GM12873 (cell line): ENCODE measurements at regions not wholly inside any gene's neighbourhood (a gene's known extent, or its start where the extent isn't known, plus 50 kb on each side); places are given as distances from the start of the nearest gene placed in this dataset.

Experiments
- CTCF ChIP-seq: IDR thresholded peaks from 2 replicates; pipeline ENCODE4 v1.5.1; 2012; ENCODE audit warnings: low read depth, mild to moderate bottlenecking, moderate library complexity, low read length, control low read depth; ENCODE audit not compliant: insufficient read depth; ENCODE audit errors: missing control alignments

DNA sequence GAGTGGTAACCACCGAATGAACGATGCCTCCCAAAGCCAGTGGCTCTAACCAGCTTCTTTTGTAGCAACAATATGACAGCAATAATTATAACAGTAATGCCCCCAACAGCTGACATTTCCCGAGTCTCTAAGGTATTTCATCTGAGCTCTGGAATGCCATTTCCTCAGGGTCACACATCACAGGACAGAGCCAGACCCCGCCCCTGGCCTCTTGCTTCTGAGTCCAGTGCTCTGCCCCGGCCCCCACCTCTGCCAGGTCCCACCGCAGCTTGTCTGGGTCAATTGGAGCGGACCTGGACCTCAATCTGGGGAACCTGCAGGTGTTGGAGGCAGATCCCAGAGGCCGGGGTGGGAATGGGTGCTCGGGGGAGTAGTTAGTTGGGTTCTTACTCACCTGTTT, 63.8 kb downstream of the IGLL1 start:
- no peak for TF ChIP-seq CTCF

DNA sequence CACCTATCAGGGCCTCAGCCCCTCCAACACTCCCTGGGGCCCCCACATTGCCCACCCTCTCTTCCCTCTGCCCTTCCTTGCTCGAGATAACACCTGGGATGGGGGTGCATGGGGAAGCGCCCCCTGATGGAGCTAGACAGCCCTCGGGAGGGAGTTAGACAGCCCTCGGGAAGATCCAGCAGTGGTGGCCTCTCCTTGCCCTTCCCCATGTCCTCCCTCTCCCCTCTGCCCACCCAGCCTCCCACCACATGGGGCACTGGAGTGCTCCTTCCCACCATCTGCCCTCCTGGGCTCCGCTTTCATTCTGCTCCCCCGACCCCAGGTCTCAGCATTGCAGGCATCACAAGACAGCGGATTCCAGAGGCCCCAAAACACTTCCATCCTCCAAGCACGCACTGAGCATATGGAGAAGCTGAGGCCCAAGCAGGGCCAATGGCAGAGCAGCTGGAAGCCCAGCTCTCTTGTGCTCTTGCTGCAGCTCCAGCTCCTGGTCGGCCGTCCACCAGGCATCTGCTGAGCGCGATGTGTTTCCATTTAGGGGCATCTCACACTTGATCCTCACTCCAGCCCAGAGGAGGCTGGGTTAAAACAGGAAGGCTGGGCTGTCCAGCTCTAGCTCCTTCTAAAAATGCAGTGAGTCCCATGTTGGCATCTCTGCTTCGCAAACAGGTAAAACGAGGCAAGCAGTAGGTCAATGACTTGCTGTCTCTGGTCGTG, 65.6 kb downstream of the IGLL1 start:
- no peak for TF ChIP-seq CTCF

GRCh38 chr22:23513705-23514104, 66.4 kb downstream of the IGLL1 start:
- TF ChIP-seq CTCF = no peak

GRCh38 chr22:23513133-23513532, 67.0 kb downstream of the IGLL1 start:
- TF ChIP-seq CTCF = no peak

- no peak for TF ChIP-seq CTCF
Observed at GRCh38 chr22:23512721-23513120, 67.4 kb downstream of the IGLL1 start.

DNA sequence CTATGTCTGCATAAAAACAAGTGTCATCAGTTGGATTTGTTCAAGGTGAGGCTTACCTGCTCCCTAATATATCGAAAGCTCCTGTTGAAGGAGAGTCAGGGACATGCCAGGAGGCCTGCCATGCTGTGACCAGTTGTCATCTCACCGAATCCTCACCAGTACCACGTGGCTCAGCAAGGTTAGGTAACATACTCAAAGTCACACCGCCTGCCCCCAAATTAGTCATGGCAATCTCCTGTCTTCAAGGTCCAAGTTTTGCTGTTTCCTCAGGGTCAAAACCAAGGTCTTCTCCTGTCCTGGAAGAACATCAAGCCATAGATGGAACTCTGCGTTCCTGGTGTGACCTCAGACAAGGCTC, 67.8 kb downstream of the IGLL1 start:
- TF ChIP-seq CTCF = no peak

- TF ChIP-seq CTCF = no peak
Observed at GRCh38 chr22:23511627-23512347, 68.3 kb downstream of the IGLL1 start.
